Small intestine (tissue), 7 donors: ENCODE measurements at regions not wholly inside any gene's neighbourhood (a gene's known extent, or its start where the extent isn't known, plus 50 kb on each side); places are given as distances from the start of the nearest gene placed in this dataset.

ENCODE experiments used
- DNase-seq, 2 donors: peaks; one replicate each; pipeline versions ENCODE4 v3.0.0 to v3.0.0-alpha.2; 2013
- FAIRE-seq: peaks from 2 replicates; lab custom pipeline; 2012; peaks lifted over from hg19 to GRCh38; lab: Jason Lieb, UNC
- H3K27ac ChIP-seq, 3 donors: one replicate each; pipeline ENCODE4 v1.5.1; 2013; ENCODE audit warnings: low read length in 2 of 3, mild to moderate bottlenecking in 2 of 3, control low read depth in 1 of 3, inconsistent platforms in 1 of 3, low read depth in 1 of 3, moderate library complexity in 1 of 3
- H3K27me3 ChIP-seq, 3 donors: one replicate each; pipeline ENCODE4 v1.6.1; 2013; ENCODE audit warnings: low read length in 3 of 3, inconsistent platforms in 1 of 3; ENCODE audit not compliant: control insufficient read depth in 3 of 3, insufficient read depth in 3 of 3
- H3K36me3 ChIP-seq, 3 donors: one replicate each; pipeline ENCODE4 v1.6.1; 2013; ENCODE audit warnings: low read length in 3 of 3, inconsistent platforms in 1 of 3, low read depth in 1 of 3, mild to moderate bottlenecking in 1 of 3, moderate library complexity in 1 of 3; ENCODE audit not compliant: control insufficient read depth in 3 of 3, insufficient read depth in 2 of 3
- H3K4me1 ChIP-seq, 3 donors: one replicate each; pipeline ENCODE4 v1.6.1; 2013; ENCODE audit warnings: low read length in 2 of 3, inconsistent platforms in 1 of 3, low read depth in 1 of 3, mild to moderate bottlenecking in 1 of 3, moderate library complexity in 1 of 3; ENCODE audit not compliant: control insufficient read depth in 3 of 3, insufficient read depth in 2 of 3
- H3K4me3 ChIP-seq, 3 donors: one replicate each; pipeline ENCODE4 v1.5.1; 2013; ENCODE audit warnings: low read length in 3 of 3, control low read depth in 1 of 3, inconsistent platforms in 1 of 3, low read depth in 1 of 3, mild to moderate bottlenecking in 1 of 3, moderate library complexity in 1 of 3
- H3K9me3 ChIP-seq, 2 donors: one replicate each; pipeline ENCODE4 v1.6.1; 2013; ENCODE audit warnings: low read depth in 1 of 2, low read length in 1 of 2; ENCODE audit not compliant: control insufficient read depth in 2 of 2, insufficient read depth in 1 of 2
- WGBS, 3 donors: extraction: QIAGEN DNeasy Blood & Tissue Kit; methylation state at CpG; one replicate each; pipeline ENCODE4 v1.1.7; 2013; 5-methylcytosine and 5-hydroxymethylcytosine counted together
- donor health status: healthy with polysubstance abuse.
- donor health status: control.
- donor health status: control.
- donor health status: Bipolar disorder and iron deficiency.
- donor health status: healthy.

- Histone ChIP-seq H3K4me3 (no peak overlapping the region), H3K36me3 (no peaks in the 10 kb centered on the region), H3K9me3 (peaks cover 0 to 12% of the 10 kb centered on the region in 2 donors), H3K27ac (peak overlapping the region in 1 of 3 donors; percentile 56), H3K27me3 (no peaks in the 10 kb centered on the region), H3K4me1 (peaks cover 3 to 35% (median 18%) of the 10 kb centered on the region in 3 donors)
- FAIRE-seq: no peak
- WGBS, 3 donors: 80 to 86% (median 86%) methylated on average over 6 of the region's 6 CpGs
- DNase-seq: no peak
Observed at GRCh38 chr20:50413088-50413500, 97.1 kb upstream of the PTPN1 start.

GRCh38 chr20:50415021-50415515 is 95.1 kb upstream of the PTPN1 start:
- no peak for DNase-seq
- FAIRE-seq: no peak
- peak overlapping the region; percentile 62 to 99 (median 89) for H3K27ac ChIP-seq
- peaks cover 0 to 16% of the 10 kb centered on the region in 2 donors for H3K9me3 ChIP-seq
- WGBS, 3 donors: 15 to 36% (median 31%) methylated on average over 5 of the region's 5 CpGs
- H3K4me1 ChIP-seq: peaks cover 3 to 26% (median 18%) of the 10 kb centered on the region in 3 donors
- H3K36me3 ChIP-seq: no peaks in the 10 kb centered on the region
- H3K4me3 ChIP-seq: no peak overlapping the region
- H3K27me3 ChIP-seq: no peaks in the 10 kb centered on the region

DNA sequence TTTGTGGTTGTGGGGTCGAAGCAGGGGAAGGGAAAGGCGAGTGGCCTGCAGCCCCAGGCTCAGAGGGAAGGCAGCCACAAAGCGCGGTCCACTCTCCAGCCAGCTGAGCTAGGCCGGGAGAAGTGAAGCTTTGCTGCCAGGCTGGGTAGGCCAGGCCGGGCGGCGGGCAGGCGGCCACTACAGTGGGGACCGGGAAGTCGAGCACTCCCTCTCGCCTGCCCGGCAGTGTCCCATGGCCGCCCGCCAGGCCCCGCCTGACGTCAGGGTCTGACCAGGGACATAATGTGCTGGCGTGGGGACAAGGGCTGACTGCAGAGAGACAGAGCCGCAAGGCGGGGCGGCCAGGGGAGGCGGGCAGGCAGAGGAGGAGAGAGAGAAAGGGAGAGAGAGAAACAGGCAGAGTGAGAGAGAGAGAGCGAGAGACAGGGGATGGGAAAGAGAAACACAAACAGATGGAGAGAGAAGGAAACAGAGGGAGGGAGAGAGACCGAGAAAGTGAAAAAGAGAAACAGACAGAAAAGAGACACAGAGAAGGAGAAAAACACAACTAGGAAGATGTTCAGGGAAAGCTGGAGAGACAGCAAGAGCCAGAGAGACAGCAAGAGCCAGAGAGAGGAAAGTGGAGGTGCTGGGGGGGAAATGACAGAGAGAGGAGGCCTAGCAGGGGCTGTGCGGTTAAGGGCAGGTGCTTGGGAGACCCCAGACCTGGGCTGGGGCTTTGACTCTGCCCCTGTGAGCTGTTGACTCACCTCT is 94.5 kb upstream of the PTPN1 start:
- no peaks in the 10 kb centered on the region for H3K27me3 ChIP-seq
- FAIRE-seq (no peak), DNase-seq (peak; percentile 68 to 95)
- H3K27ac ChIP-seq: peak overlapping the region; percentile 62 to 99 (median 89)
- WGBS, 3 donors: 15 to 41% (median 30%) methylated on average over 25 of the region's 25 CpGs
- H3K4me1 ChIP-seq: peaks cover 3 to 26% (median 18%) of the 10 kb centered on the region in 3 donors
- H3K9me3 ChIP-seq: peaks cover 0 to 11% of the 10 kb centered on the region in 2 donors
- H3K4me3 ChIP-seq: no peak overlapping the region
- no peaks in the 10 kb centered on the region for H3K36me3 ChIP-seq

DNA sequence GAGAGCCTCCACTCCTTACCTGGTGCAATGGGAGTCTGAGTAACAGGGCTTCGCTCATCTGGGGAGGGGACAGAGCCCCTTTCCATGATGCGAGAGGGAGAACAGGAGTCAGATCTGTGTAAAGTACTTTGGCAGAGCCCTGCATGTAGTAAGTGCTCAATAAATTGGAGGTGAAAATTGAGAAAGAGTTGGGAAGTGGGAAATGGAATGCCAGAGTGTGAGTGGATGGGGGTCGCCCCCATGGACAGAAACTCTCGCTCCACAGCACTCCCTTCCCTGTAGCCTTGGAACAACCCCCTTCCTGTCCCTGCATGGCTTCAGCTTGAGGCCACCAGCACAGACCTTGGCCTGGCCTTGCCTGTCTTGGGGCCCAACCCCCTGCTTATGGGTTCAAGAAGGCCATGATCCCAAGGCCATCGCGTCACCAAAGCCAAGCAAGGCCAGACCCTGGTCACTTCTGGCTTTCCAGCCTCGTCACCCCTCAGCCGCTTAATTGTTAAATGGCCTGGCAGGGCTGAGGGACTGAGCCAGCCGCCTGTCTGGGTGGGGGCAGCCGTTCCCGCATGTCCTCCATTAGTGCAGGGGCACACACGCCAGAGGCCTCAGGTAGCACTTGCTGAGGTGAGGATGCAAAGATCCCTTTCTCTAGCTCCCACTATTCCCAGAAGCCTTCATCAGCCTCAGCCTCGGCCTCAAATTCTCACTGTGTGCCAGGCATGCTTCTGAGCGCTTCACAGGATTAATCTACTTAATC is 93.7 kb upstream of the PTPN1 start:
- Histone ChIP-seq H3K4me3 (no peak overlapping the region), H3K27me3 (no peaks in the 10 kb centered on the region), H3K4me1 (peaks cover 3 to 26% (median 18%) of the 10 kb centered on the region in 3 donors), H3K27ac (peak overlapping the region; percentile 53 to 99 (median 89)), H3K9me3 (peaks cover 0 to 13% of the 10 kb centered on the region in 2 donors), H3K36me3 (no peaks in the 10 kb centered on the region)
- FAIRE-seq (no peak), DNase-seq (no peak)
- 86 to 91% (median 90%) methylated on average over 14 of the region's 14 CpGs for WGBS, 3 donors

- no peak for FAIRE-seq
- H3K27ac ChIP-seq: peak overlapping the region in 1 of 3 donors; percentile 99
- H3K36me3 ChIP-seq: no peaks in the 10 kb centered on the region
- WGBS, 3 donors: 88 to 89% (median 88%) methylated on average over 5 of the region's 5 CpGs
- no peak for DNase-seq
- peaks cover 3 to 25% (median 13%) of the 10 kb centered on the region in 3 donors for H3K4me1 ChIP-seq
- H3K9me3 ChIP-seq: peaks cover 0 to 18% of the 10 kb centered on the region in 2 donors
- H3K27me3 ChIP-seq: no peaks in the 10 kb centered on the region
- H3K4me3 ChIP-seq: no peak overlapping the region
Observed at GRCh38 chr20:50417023-50417329, 93.2 kb upstream of the PTPN1 start.

GRCh38 chr20:50417484-50418235 is 92.5 kb upstream of the PTPN1 start:
- DNase-seq: no peak

GRCh38 chr20:50418890-50419642 is 91.1 kb upstream of the PTPN1 start:
- WGBS, 3 donors: 68 to 80% (median 73%) methylated on average over 4 of the region's 4 CpGs
- FAIRE-seq (no peak), DNase-seq (no peak)
- no peaks in the 10 kb centered on the region for H3K27me3 ChIP-seq
- no peaks in the 10 kb centered on the region for H3K36me3 ChIP-seq
- no peak overlapping the region for H3K27ac ChIP-seq
- H3K4me1 ChIP-seq: peaks cover 2 to 39% (median 21%) of the 10 kb centered on the region in 3 donors
- H3K9me3 ChIP-seq: peaks cover 0 to 14% of the 10 kb centered on the region in 2 donors
- no peak overlapping the region for H3K4me3 ChIP-seq

More at GRCh38 chr20:50417484-50418235, 92.5 kb upstream of the PTPN1 start:
- FAIRE-seq: no peak
- peak overlapping the region in 1 of 3 donors; percentile 99 for H3K27ac ChIP-seq
- H3K9me3 ChIP-seq: peaks cover 0 to 20% of the 10 kb centered on the region in 2 donors
- H3K27me3 ChIP-seq: no peaks in the 10 kb centered on the region
- no peak overlapping the region for H3K4me3 ChIP-seq
- H3K4me1 ChIP-seq: peaks cover 2 to 27% (median 13%) of the 10 kb centered on the region in 3 donors
- no peaks in the 10 kb centered on the region for H3K36me3 ChIP-seq
- whole genome bisulfite sequencing, 3 donors: 82 to 84% (median 83%) methylated on average over 6 of the region's 6 CpGs
